ENCODE measurements at regions not wholly inside any gene's neighbourhood (a gene's known extent, or its start where the extent isn't known, plus 50 kb on each side); places are given as distances from the start of the nearest gene placed in this dataset.

GRCh38 chr11:116631201-116631600 is 141.6 kb downstream of the BUD13 start:
- ATAC-seq (no peak), DNase-seq (no peak)
- no peaks in the 10 kb centered on the region for H3K36me3 ChIP-seq (ENCODE audit: low read depth)
- H3K4me3 ChIP-seq, result no peak overlapping the region
- intact Hi-C loops (cut with DNase I, micrococcal nuclease), result no loop called here
- TF ChIP-seq CTCF (IDR thresholded peaks at IDR 0.05), result no peak
- no peaks in the 10 kb centered on the region for H3K9me3 ChIP-seq
- no peaks in the 10 kb centered on the region for H3K4me1 ChIP-seq (ENCODE audit: low read depth)

GRCh38 chr11:116618461-116618860 is 154.3 kb downstream of the BUD13 start:
- intact Hi-C loops (cut with DNase I, micrococcal nuclease), result no loop called here
- H3K4me1 ChIP-seq (ENCODE audit: low read depth), result no peaks in the 10 kb centered on the region
- no peak overlapping the region for H3K4me3 ChIP-seq
- no peaks in the 10 kb centered on the region for H3K36me3 ChIP-seq (ENCODE audit: low read depth)
- ATAC-seq (no peak), DNase-seq (no peak)
- H3K9me3 ChIP-seq, result no peaks in the 10 kb centered on the region
- no peak for TF ChIP-seq CTCF (IDR thresholded peaks at IDR 0.05)

GRCh38 chr11:116615211-116615865 is 157.4 kb downstream of the BUD13 start:
- no peak for ATAC-seq

GRCh38 chr11:116614306-116615210 is 158.2 kb downstream of the BUD13 start:
- Histone ChIP-seq H3K4me3 (no peak overlapping the region), H3K36me3 (ENCODE audit: low read depth) (no peaks in the 10 kb centered on the region), H3K4me1 (ENCODE audit: low read depth) (no peaks in the 10 kb centered on the region), H3K9me3 (no peaks in the 10 kb centered on the region)
- ATAC-seq (no peak), DNase-seq (no peak)
- intact Hi-C loops (cut with DNase I, micrococcal nuclease), result no loop called here
- TF ChIP-seq CTCF (IDR thresholded peaks at IDR 0.05), result no peak

More at GRCh38 chr11:116615211-116615865, 157.4 kb downstream of the BUD13 start:
- Histone ChIP-seq H3K4me1 (ENCODE audit: low read depth) (no peaks in the 10 kb centered on the region), H3K4me3 (no peak overlapping the region), H3K36me3 (ENCODE audit: low read depth) (no peaks in the 10 kb centered on the region), H3K9me3 (no peaks in the 10 kb centered on the region)
- no peak for TF ChIP-seq CTCF (IDR thresholded peaks at IDR 0.05)
- intact Hi-C loops (cut with DNase I, micrococcal nuclease), result no loop called here
- no peak for DNase-seq

- no peaks in the 10 kb centered on the region for H3K4me1 ChIP-seq (ENCODE audit: low read depth)
- no peaks in the 10 kb centered on the region for H3K9me3 ChIP-seq
- intact Hi-C loops (cut with DNase I, micrococcal nuclease), result no loop called here
- no peak overlapping the region for H3K4me3 ChIP-seq
- DNase-seq (no peak), ATAC-seq (no peak)
- TF ChIP-seq CTCF (IDR thresholded peaks at IDR 0.05), result no peak
- no peaks in the 10 kb centered on the region for H3K36me3 ChIP-seq (ENCODE audit: low read depth)
These were observed 159.4 kb downstream of the BUD13 start for GRCh38 chr11:116613206-116613875.
